HG03045 (cell line): ENCODE measurements at regions not wholly inside any gene's neighbourhood (a gene's known extent, or its start where the extent isn't known, plus 50 kb on each side); places are given as distances from the start of the nearest gene placed in this dataset.

ENCODE experiments used
- ATAC-seq: cut with Tn5 transposase; IDR thresholded peaks from one replicate; pipeline ENCODE4 v1.9.1; 2021; ENCODE audit warnings: mild to moderate bottlenecking, moderate library complexity; ENCODE audit not compliant: unreplicated experiment

GRCh38 chr14:84749191-84749955, 780.6 kb upstream of the FLRT2 start:
- no peak for ATAC-seq

- ATAC-seq = no peak
Observed at GRCh38 chr14:84750284-84750683, 779.7 kb upstream of the FLRT2 start.

- no peak for ATAC-seq
Observed at GRCh38 chr14:84750763-84751554, 779.0 kb upstream of the FLRT2 start.

GRCh38 chr14:84751745-84752144, 778.2 kb upstream of the FLRT2 start:
- no peak for ATAC-seq

GRCh38 chr14:84760489-84761126, 769.3 kb upstream of the FLRT2 start:
- no peak for ATAC-seq

- no peak for ATAC-seq
Observed at GRCh38 chr14:84767434-84767833, 762.5 kb upstream of the FLRT2 start.

GRCh38 chr14:84770030-84770429, 759.9 kb upstream of the FLRT2 start:
- no peak for ATAC-seq

GRCh38 chr14:84777356-84777755, 752.6 kb upstream of the FLRT2 start:
- no peak for ATAC-seq

GRCh38 chr14:84782902-84783301, 747.0 kb upstream of the FLRT2 start:
- no peak for ATAC-seq

GRCh38 chr14:84783511-84783910, 746.4 kb upstream of the FLRT2 start:
- ATAC-seq = no peak

GRCh38 chr14:84785996-84786395, 743.9 kb upstream of the FLRT2 start:
- no peak for ATAC-seq

GRCh38 chr14:84789012-84789411, 740.9 kb upstream of the FLRT2 start:
- ATAC-seq = no peak

- ATAC-seq = no peak
Observed at GRCh38 chr14:84792722-84793410, 737.1 kb upstream of the FLRT2 start.

- ATAC-seq = no peak
Observed at GRCh38 chr14:84797326-84797725, 732.6 kb upstream of the FLRT2 start.

- ATAC-seq = no peak
Observed at GRCh38 chr14:84804468-84804867, 725.5 kb upstream of the FLRT2 start.

GRCh38 chr14:84804895-84805294, 725.0 kb upstream of the FLRT2 start:
- no peak for ATAC-seq

- ATAC-seq = no peak
Observed at GRCh38 chr14:84806181-84806580, 723.8 kb upstream of the FLRT2 start.

- ATAC-seq = no peak
Observed at GRCh38 chr14:84806622-84807021, 723.3 kb upstream of the FLRT2 start.

- ATAC-seq = no peak
Observed at GRCh38 chr14:84807673-84808072, 722.3 kb upstream of the FLRT2 start.

- no peak for ATAC-seq
Observed at GRCh38 chr14:84809158-84809557, 720.8 kb upstream of the FLRT2 start.

GRCh38 chr14:84814391-84814790, 715.6 kb upstream of the FLRT2 start:
- no peak for ATAC-seq
